H1 (cell line): ENCODE measurements at regions not wholly inside any gene's neighbourhood (a gene's known extent, or its start where the extent isn't known, plus 50 kb on each side); places are given as distances from the start of the nearest gene placed in this dataset.

Experiments used
- CTCF ChIA-PET: fragments of 300-600 bp; sonication (Branson Sonifier 250); formaldehyde crosslinking; loops from one replicate; lab custom pipeline; 2021; ENCODE audit not compliant: partially characterized antibody; lab: Charles Lee
- POLR2A ChIA-PET: fragments of 300-600 bp; sonication (Branson Sonifier 250); formaldehyde crosslinking; loops from one replicate; lab custom pipeline; 2021; ENCODE audit warnings: inconsistent platforms; ENCODE audit not compliant: partially characterized antibody; lab: Charles Lee
- DNase-seq, 2 experiments: peaks; one replicate each; pipeline versions ENCODE4 v3.0.0 to v3.0.0-alpha.2; 2010 to 2022; ENCODE audit warnings: low spot score in 2 of 2, low read depth in 1 of 2, mixed read lengths in 1 of 2
- FAIRE-seq: peaks from 2 replicates; lab custom pipeline; 2011; peaks lifted over from hg19 to GRCh38; lab: Jason Lieb, UNC
- H2AFZ ChIP-seq: 2 replicates; pipeline ENCODE4 v1.8.1; 2012; ENCODE audit warnings: low read length, inconsistent platforms
- H2AK5ac ChIP-seq: 2 replicates; pipeline ENCODE4 v1.6.1; 2013; ENCODE audit warnings: low read depth, low read length
- H2BK120ac ChIP-seq: replicated peaks from 2 replicates; pipeline ENCODE3; 2013; ENCODE audit warnings: low read depth, low read length, inconsistent platforms
- H2BK12ac ChIP-seq: 2 replicates; pipeline ENCODE4 v1.6.1; 2013; ENCODE audit warnings: low read depth, low read length
- H2BK15ac ChIP-seq: 2 replicates; pipeline ENCODE4 v1.6.1; 2013; ENCODE audit warnings: low read length
- H2BK20ac ChIP-seq: 2 replicates; pipeline ENCODE4 v1.6.1; 2013; ENCODE audit warnings: low read length
- H2BK5ac ChIP-seq: 2 replicates; pipeline ENCODE4 v1.6.1; 2013; ENCODE audit warnings: low read depth, low read length
- H3K14ac ChIP-seq: 2 replicates; pipeline ENCODE4 v1.6.1; 2013; ENCODE audit warnings: inconsistent platforms; ENCODE audit not compliant: insufficient read length
- H3K18ac ChIP-seq: 2 replicates; pipeline ENCODE4 v1.6.1; 2013; ENCODE audit warnings: low read length; ENCODE audit errors: extremely low read depth
- H3K23ac ChIP-seq: 2 replicates; pipeline ENCODE4 v1.6.1; 2013; ENCODE audit warnings: inconsistent platforms; ENCODE audit not compliant: insufficient read length
- H3K23me2 ChIP-seq: 2 replicates; pipeline ENCODE4 v1.6.1; 2013; ENCODE audit warnings: low read depth, low read length
- H3K27ac ChIP-seq: 2 replicates; pipeline ENCODE4 v1.6.1; 2011; ENCODE audit warnings: low read depth, low read length, inconsistent platforms
- H3K27me3 ChIP-seq, 4 experiments: replicated peaks in 1 of 4; 1 replicate in 1 of 4; 2 replicates in 3 of 4; pipeline versions ENCODE4 v1.6.1 to v1.8.1; 2011 to 2013; ENCODE audit warnings: low read length in 3 of 4, mild to moderate bottlenecking in 3 of 4, inconsistent platforms in 2 of 4, mixed read lengths in 2 of 4, moderate library complexity in 1 of 4; ENCODE audit not compliant: control insufficient read depth in 3 of 4, insufficient read depth in 3 of 4; ENCODE audit errors: extremely low read depth in 1 of 4
- H3K36me3 ChIP-seq, 4 experiments: 2 replicates each; pipeline versions ENCODE4 v1.6.1 to v1.8.1; 2011 to 2013; ENCODE audit warnings: mild to moderate bottlenecking in 4 of 4, low read length in 3 of 4, moderate library complexity in 2 of 4, control low read depth in 1 of 4, inconsistent platforms in 1 of 4; ENCODE audit not compliant: insufficient read depth in 4 of 4, control insufficient read depth in 2 of 4
- H3K4ac ChIP-seq: replicated peaks from 2 replicates; pipeline ENCODE3; 2013; ENCODE audit warnings: low read length, low read depth, mixed read lengths, inconsistent platforms; ENCODE audit not compliant: insufficient read length
- H3K4me1 ChIP-seq, 4 experiments: replicated peaks in 1 of 4; 1 replicate in 1 of 4; 2 replicates in 3 of 4; pipeline versions ENCODE4 v1.6.1 to v1.8.1; 2011 to 2013; ENCODE audit warnings: low read length in 3 of 4, inconsistent platforms in 2 of 4, mixed read lengths in 1 of 4; ENCODE audit not compliant: insufficient read depth in 4 of 4, control insufficient read depth in 3 of 4
- H3K4me2 ChIP-seq, 2 experiments: 2 replicates each; pipeline versions ENCODE4 v1.6.1 to v1.8.1; 2011 to 2013; ENCODE audit warnings: low read depth in 2 of 2, low read length in 2 of 2, control low read depth in 1 of 2, inconsistent platforms in 1 of 2, mild to moderate bottlenecking in 1 of 2; ENCODE audit not compliant: insufficient read depth in 1 of 2
- H3K4me3 ChIP-seq, 4 experiments: fragments of 200-600, 300-600 bp in 1 of 4; sonication (generic), shearing (Covaris generic), sonication (Bioruptor Twin) in 1 of 4; 2 replicates each; pipeline versions ENCODE4 v1.5.1 to v1.8.1; 2011 to 2016; ENCODE audit warnings: low read length in 4 of 4, low read depth in 3 of 4, control low read depth in 2 of 4, inconsistent platforms in 2 of 4, mild to moderate bottlenecking in 2 of 4, mixed read lengths in 1 of 4, moderate library complexity in 1 of 4; ENCODE audit not compliant: insufficient read depth in 2 of 4; ENCODE audit errors: extremely low read depth in 1 of 4
- H3K56ac ChIP-seq: replicated peaks from 2 replicates; pipeline ENCODE3; 2013; ENCODE audit warnings: low read depth, mild to moderate bottlenecking, mixed read lengths, low read length, inconsistent platforms; ENCODE audit not compliant: insufficient read length
- H3K79me1 ChIP-seq: 2 replicates; pipeline ENCODE4 v1.6.1; 2013; ENCODE audit warnings: low read depth, low read length, control low read depth
- H3K79me2 ChIP-seq, 2 experiments: 2 replicates each; pipeline versions ENCODE4 v1.6.1 to v1.8.1; 2012 to 2013; ENCODE audit warnings: low read length in 2 of 2, mild to moderate bottlenecking in 2 of 2, inconsistent platforms in 1 of 2; ENCODE audit not compliant: insufficient read depth in 2 of 2, control insufficient read depth in 1 of 2
- H3K9ac ChIP-seq, 4 experiments: replicated peaks in 1 of 4; 1 replicate in 1 of 4; 2 replicates in 3 of 4; pipeline versions ENCODE4 v1.6.1 to v1.8.1; 2011 to 2013; ENCODE audit warnings: low read depth in 3 of 4, low read length in 3 of 4, control low read depth in 2 of 4, mild to moderate bottlenecking in 2 of 4, moderate library complexity in 2 of 4, inconsistent platforms in 1 of 4; ENCODE audit errors: extremely low read depth in 1 of 4
- H3K9me3 ChIP-seq, 2 experiments: 2 replicates each; pipeline versions ENCODE4 v1.6.1 to v1.8.1; 2012 to 2013; ENCODE audit warnings: mild to moderate bottlenecking in 2 of 2, moderate library complexity in 2 of 2, control low read depth in 1 of 2, inconsistent platforms in 1 of 2, low read depth in 1 of 2, low read length in 1 of 2, mixed read lengths in 1 of 2; ENCODE audit not compliant: insufficient read depth in 2 of 2
- H4K20me1 ChIP-seq, 2 experiments: replicated peaks in 1 of 2; 2 replicates each; pipeline versions ENCODE3 to v1.8.1; 2011 to 2013; ENCODE audit warnings: inconsistent platforms in 2 of 2, low read length in 2 of 2, mild to moderate bottlenecking in 1 of 2; ENCODE audit not compliant: insufficient read depth in 2 of 2, control insufficient read depth in 1 of 2
- H4K5ac ChIP-seq: 2 replicates; pipeline ENCODE4 v1.6.1; 2013; ENCODE audit warnings: low read length, low read depth, mixed read lengths, inconsistent platforms; ENCODE audit not compliant: insufficient read length
- H4K8ac ChIP-seq: 2 replicates; pipeline ENCODE4 v1.8.0; 2013; ENCODE audit warnings: mild to moderate bottlenecking, moderate library complexity, low read length, inconsistent platforms; ENCODE audit not compliant: insufficient read depth; ENCODE audit errors: extremely low read depth
- H4K91ac ChIP-seq: replicated peaks from 2 replicates; pipeline ENCODE3; 2013; ENCODE audit warnings: low read length, mixed read lengths, inconsistent platforms; ENCODE audit not compliant: insufficient read length
- ASH2L ChIP-seq: fragments of 200-600, 300-600 bp; sonication (generic); IDR thresholded peaks from one replicate; pipeline ENCODE4 v1.7.1; 2017; ENCODE audit warnings: low read length
- BACH1 ChIP-seq: IDR thresholded peaks from 2 replicates; pipeline ENCODE4 v1.6.1; 2012; ENCODE audit warnings: low read length, improper control_type of control experiment
- BCL11A ChIP-seq, 2 experiments: IDR thresholded peaks; one replicate each; pipeline ENCODE4 v1.6.1; 2011; ENCODE audit warnings: low read depth in 2 of 2, low read length in 2 of 2, mild to moderate bottlenecking in 2 of 2
- CEBPB ChIP-seq: IDR thresholded peaks from 2 replicates; pipeline ENCODE4 v1.6.1; 2012; ENCODE audit warnings: low read depth, low read length
- EZH2 ChIP-seq: fragments of 200-600 bp; sonication (generic); IDR thresholded peaks from 2 replicates; pipeline ENCODE4 v1.7.1; 2012; ENCODE audit warnings: low read depth, mild to moderate bottlenecking, moderate library complexity, low read length, inconsistent platforms; ENCODE audit not compliant: severe bottlenecking
- GABPA ChIP-seq: IDR thresholded peaks from 2 replicates; pipeline ENCODE4 v1.6.1; 2011; ENCODE audit warnings: mild to moderate bottlenecking, low read length, moderate library complexity, borderline replicate concordance; ENCODE audit not compliant: insufficient read depth
- JUN ChIP-seq: IDR thresholded peaks from 2 replicates; pipeline ENCODE4 v1.6.1; 2011; ENCODE audit warnings: low read depth, mild to moderate bottlenecking, improper control_type of control experiment, low read length
- PHF8 ChIP-seq: fragments of 200-600 bp; sonication (generic); conservative IDR thresholded peaks from 2 replicates; pipeline ENCODE4 v1.7.1; 2012; ENCODE audit warnings: low read depth, mild to moderate bottlenecking, inconsistent platforms, low read length, moderate library complexity
- POLR2AphosphoS5 ChIP-seq: IDR thresholded peaks from 2 replicates; pipeline ENCODE4 v1.6.1; 2011; ENCODE audit warnings: low read depth, low read length
- SIN3A ChIP-seq, 2 experiments: IDR thresholded peaks in 1 of 2; conservative IDR thresholded peaks in 1 of 2; 2 replicates each; pipeline ENCODE4 v1.6.1; 2011 to 2012; ENCODE audit warnings: low read length in 2 of 2, improper control_type of control experiment in 1 of 2, low read depth in 1 of 2, mild to moderate bottlenecking in 1 of 2
- TAF1 ChIP-seq: IDR thresholded peaks from 2 replicates; pipeline ENCODE4 v1.6.1; 2011; ENCODE audit warnings: mild to moderate bottlenecking, low read depth, low read length
- TAF7 ChIP-seq: optimal IDR thresholded peaks from 2 replicates; pipeline ENCODE3; 2011; ENCODE audit warnings: low read depth, mild to moderate bottlenecking, inconsistent platforms, low read length, moderate library complexity, borderline replicate concordance
- TBP ChIP-seq: IDR thresholded peaks from 2 replicates; pipeline ENCODE4 v1.6.1; 2011; ENCODE audit warnings: low read depth, low read length, improper control_type of control experiment
- TCF12 ChIP-seq: IDR thresholded peaks from 2 replicates; pipeline ENCODE4 v1.6.1; 2011; ENCODE audit warnings: low read depth, mild to moderate bottlenecking, low read length
- USF2 ChIP-seq: IDR thresholded peaks from 2 replicates; pipeline ENCODE4 v1.6.1; 2011; ENCODE audit warnings: low read length, improper control_type of control experiment
- WGBS, 2 experiments: shearing (Covaris generic) in 1 of 2; methylation state at CpG; one replicate each; pipeline versions ENCODE4 v1.1.6 to v1.1.7; 2013 to 2015; ENCODE audit warnings: low lambda C conversion rate in 2 of 2, mixed read lengths in 2 of 2, inconsistent platforms in 1 of 2, low coverage in 1 of 2, missing lambda C conversion rate in 1 of 2; ENCODE audit not compliant: insufficient replicate concordance in 2 of 2, insufficient coverage in 1 of 2, insufficient read length in 1 of 2; ENCODE audit errors: extremely low coverage in 1 of 2, missing lambda C conversion rate in 1 of 2; 5-methylcytosine and 5-hydroxymethylcytosine counted together

GRCh38 chr3:83873550-83873949 is 1085.2 kb upstream of the CADM2 start:
- Histone ChIP-seq H3K9me3 (no peaks in the 10 kb centered on the region; a peak in 1 of 4 replicates), H4K20me1 (no peaks in the 10 kb centered on the region), H3K4me1 (no peaks in the 10 kb centered on the region), H4K91ac (no peak overlapping the region), H2AFZ (no peak overlapping the region), H3K79me1 (no peaks in the 10 kb centered on the region), H3K23me2 (no peaks in the 10 kb centered on the region), H3K9ac (no peak overlapping the region), H3K56ac (no peak overlapping the region), H4K5ac (no peak overlapping the region), H3K27ac (no peak overlapping the region), H3K14ac (no peak overlapping the region), H2AK5ac (no peak overlapping the region), H2BK20ac (no peak overlapping the region), H3K4me3 (no peak overlapping the region), H3K27me3 (no peaks in the 10 kb centered on the region), H3K4ac (no peak overlapping the region), H2BK15ac (no peak overlapping the region), H3K23ac (no peak overlapping the region), H3K36me3 (no peaks in the 10 kb centered on the region), H3K4me2 (no peak overlapping the region), H3K18ac (no peak overlapping the region), H2BK12ac (no peak overlapping the region), H4K8ac (no peak overlapping the region), H2BK120ac (no peak overlapping the region), H2BK5ac (no peak overlapping the region), H3K79me2 (no peaks in the 10 kb centered on the region)
- FAIRE-seq: no peak
- WGBS, 2 experiments: 96% methylated on average over 2 of the region's 2 CpGs; no CpG with 5 or more reads in 1 of the 2 experiments
- POLR2A ChIA-PET: no interaction called here
- CTCF ChIA-PET: interaction anchor here (0.8 kb wide), 1 partner anchor 15 kb away, joined by 3 read pairs; no protein-coding TSS in a partner anchor
- no peak for DNase-seq
- TF ChIP-seq EZH2 (no peak), POLR2AphosphoS5 (no peak), TBP (no peak), BACH1 (no peak), ASH2L (no peak), BCL11A (IDR thresholded peaks at IDR 0.05; ENCODE audit: low read depth in 2 of 2, low read length in 2 of 2) (no peak), USF2 (no peak), TAF1 (no peak), SIN3A (conservative IDR thresholded peaks at IDR 0.05 in 1 of 2, IDR thresholded peaks at IDR 0.05 in 1 of 2; ENCODE audit: low read depth in 1 of 2, low read length in 2 of 2) (no peak), PHF8 (no peak), TCF12 (no peak), CEBPB (no peak), GABPA (no peak), JUN (no peak), TAF7 (no peak)
